A549 (cell line): ENCODE measurements at regions not wholly inside any gene's neighbourhood (a gene's known extent, or its start where the extent isn't known, plus 50 kb on each side); places are given as distances from the start of the nearest gene placed in this dataset.

Experiments used
- ATAC-seq, 2 experiments: fragments of 200-7000 bp in 1 of 2; fragments of >200 bp in 1 of 2; cut with Nextera tagmentation in 1 of 2; cut with Tn5 transposase in 1 of 2; 3 replicates each; pipeline versions ENCODE4 v1.8.0 to v1.9.1; 2018 to 2020; ENCODE audit warnings: mild to moderate bottlenecking in 1 of 2, moderate library complexity in 1 of 2
- CTCF ChIA-PET: fragments of 300-600 bp; sonication (Branson Sonifier 250); formaldehyde crosslinking; extraction: SDS; loops from one replicate; lab custom pipeline; 2021; ENCODE audit warnings: antibody characterized with exemption, inconsistent platforms; lab: Yijun Ruan, JAX
- POLR2A ChIA-PET: fragments of 350-600 bp; formaldehyde crosslinking; extraction: SDS; loops from one replicate; lab custom pipeline; 2021; ENCODE audit warnings: antibody characterized with exemption, inconsistent platforms; lab: Yijun Ruan, JAX
- DNase-seq, 2 experiments: peaks; one replicate each; pipeline versions ENCODE4 v3.0.0 to v3.0.0-alpha.2; 2011 to 2016; ENCODE audit warnings: low read depth in 1 of 2, low spot score in 1 of 2
- FAIRE-seq: peaks from 2 replicates; lab custom pipeline; 2011; peaks lifted over from hg19 to GRCh38; lab: Jason Lieb, UNC
- H3K27ac ChIP-seq, 2 experiments: fragments of >200 bp; sonication (Bioruptor Twin); formaldehyde crosslinking; 3 replicates each; pipeline ENCODE4 v1.5.1; 2016 to 2017
- H3K4me1 ChIP-seq: fragments of >200 bp; sonication (Bioruptor Twin); formaldehyde crosslinking; 3 replicates; pipeline ENCODE4 v1.6.1; 2016
- H3K4me2 ChIP-seq: fragments of >200 bp; sonication (Bioruptor Twin); formaldehyde crosslinking; 3 replicates; pipeline ENCODE4 v1.6.1; 2016
- H3K4me3 ChIP-seq: fragments of >200 bp; sonication (Bioruptor Twin); formaldehyde crosslinking; 3 replicates; pipeline ENCODE4 v1.5.1; 2016
- H3K9me3 ChIP-seq: fragments of >200 bp; sonication (Bioruptor Twin); formaldehyde crosslinking; 3 replicates; pipeline ENCODE4 v1.6.1; 2016
- BHLHE40 ChIP-seq: IDR thresholded peaks from 2 replicates; pipeline ENCODE4 v1.6.1; 2012; ENCODE audit warnings: low read depth, low read length, inconsistent platforms
- ESRRA ChIP-seq: fragments of 150-350 bp; IDR thresholded peaks from 2 replicates; pipeline ENCODE4 v1.6.1; 2014; ENCODE audit warnings: mild to moderate bottlenecking, low read length, borderline replicate concordance
- FOSB ChIP-seq: fragments of 250-450 bp; sonication (Bioruptor Pico); IDR thresholded peaks from 2 replicates; pipeline ENCODE4 v1.5.0; 2020; ENCODE audit warnings: mild to moderate bottlenecking, moderate library complexity
- FOSL2 ChIP-seq, 2 experiments: fragments of 450-650 bp in 1 of 2; fragments of >200 bp in 1 of 2; sonication (Bioruptor Twin) in 1 of 2; formaldehyde crosslinking; IDR thresholded peaks; 2 replicates each; pipeline versions ENCODE4 v1.5.0 to v1.6.1; 2016 to 2020; ENCODE audit warnings: mild to moderate bottlenecking in 1 of 2, moderate library complexity in 1 of 2
- HOXB5 ChIP-seq: fragments of 250-450 bp; sonication (Bioruptor Pico); IDR thresholded peaks from 2 replicates; pipeline ENCODE4 v1.5.0; 2020; ENCODE audit warnings: mild to moderate bottlenecking, moderate library complexity
- JUN ChIP-seq, 2 experiments: fragments of >200 bp; sonication (Bioruptor Twin); formaldehyde crosslinking; IDR thresholded peaks; 2 replicates in 1 of 2; 3 replicates in 1 of 2; pipeline ENCODE4 v1.6.1; 2016 to 2017
- KDM5A ChIP-seq: fragments of 200-600 bp; sonication (generic); IDR thresholded peaks from 2 replicates; pipeline ENCODE4 v1.6.1; 2016; ENCODE audit warnings: antibody characterized with exemption, mild to moderate bottlenecking
- MAZ ChIP-seq: fragments of 150-350 bp; IDR thresholded peaks from 2 replicates; pipeline ENCODE4 v1.6.1; 2014; ENCODE audit warnings: antibody characterized with exemption, low read depth, low read length, borderline replicate concordance
- RARB ChIP-seq: fragments of 250-450 bp; sonication (Bioruptor Pico); IDR thresholded peaks from 2 replicates; pipeline ENCODE4 v1.8.0; 2021; ENCODE audit warnings: mild to moderate bottlenecking, moderate library complexity
- RCOR1 ChIP-seq: fragments of 150-350 bp; IDR thresholded peaks from 2 replicates; pipeline ENCODE4 v1.6.1; 2014; ENCODE audit warnings: antibody characterized with exemption, low read length, low read depth
- ZFP36 ChIP-seq: fragments of 450-650 bp; IDR thresholded peaks from 2 replicates; pipeline ENCODE4 v1.6.1; 2014; ENCODE audit warnings: borderline replicate concordance; ENCODE audit not compliant: partially characterized antibody
- ZNF302 ChIP-seq: fragments of 250-450 bp; sonication (Bioruptor Pico); IDR thresholded peaks from 2 replicates; pipeline ENCODE4 v1.9.0; 2021; ENCODE audit warnings: inconsistent platforms, mild to moderate bottlenecking, moderate library complexity
- ZSCAN20 ChIP-seq: fragments of 250-450 bp; sonication (Bioruptor Pico); IDR thresholded peaks from 2 replicates; pipeline ENCODE4 v1.8.0; 2022; ENCODE audit warnings: mild to moderate bottlenecking, moderate library complexity
- WGBS: methylation state at CpG from one replicate; pipeline ENCODE4 v1.1.6; 2017; ENCODE audit errors: missing lambda C conversion rate; 5-methylcytosine and 5-hydroxymethylcytosine counted together
- TF ChIP-seq, protein P1 (sequence below): fragments of >200 bp; sonication (Bioruptor Twin); formaldehyde crosslinking; IDR thresholded peaks from 3 replicates; pipeline ENCODE4 v1.6.1; 2016
- TF ChIP-seq, protein P2 (sequence below): fragments of 150-350 bp; IDR thresholded peaks from 2 replicates; pipeline ENCODE4 v1.6.1; 2014; ENCODE audit warnings: low read depth, mild to moderate bottlenecking, low read length
- TF ChIP-seq, protein P3 (sequence below): fragments of 200-600 bp; sonication (generic); IDR thresholded peaks from 2 replicates; pipeline ENCODE4 v1.6.1; 2016; ENCODE audit warnings: antibody characterized with exemption, mild to moderate bottlenecking, moderate library complexity

DNA sequence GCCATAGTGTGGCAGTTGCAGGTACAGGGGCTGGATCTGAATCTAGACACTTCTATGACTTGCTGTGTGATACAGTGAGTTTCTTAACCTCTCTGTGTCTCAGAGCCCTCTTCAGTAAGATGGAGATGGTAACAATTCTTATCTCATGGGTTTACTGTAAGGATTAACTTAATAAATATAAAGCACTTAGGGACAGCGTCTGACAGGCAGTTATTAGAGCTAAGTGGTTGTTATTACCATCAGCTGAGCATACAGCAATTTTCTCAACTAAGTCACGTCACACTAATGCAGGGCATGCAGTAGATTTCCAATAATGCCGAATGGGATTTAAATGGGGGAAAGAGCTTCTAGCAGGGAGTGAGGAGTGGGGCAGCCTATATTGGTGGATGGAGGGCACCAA is 162.6 kb downstream of the SH2D4B start:
- CTCF ChIA-PET = interaction anchor here (0.8 to 5.4 kb wide), 22 partner anchors 10 to 364 kb away, joined by 3 to 53 read pairs (median 6); no protein-coding TSS in a partner anchor
- H3K4me1 ChIP-seq = no peaks in the 10 kb centered on the region

DNA sequence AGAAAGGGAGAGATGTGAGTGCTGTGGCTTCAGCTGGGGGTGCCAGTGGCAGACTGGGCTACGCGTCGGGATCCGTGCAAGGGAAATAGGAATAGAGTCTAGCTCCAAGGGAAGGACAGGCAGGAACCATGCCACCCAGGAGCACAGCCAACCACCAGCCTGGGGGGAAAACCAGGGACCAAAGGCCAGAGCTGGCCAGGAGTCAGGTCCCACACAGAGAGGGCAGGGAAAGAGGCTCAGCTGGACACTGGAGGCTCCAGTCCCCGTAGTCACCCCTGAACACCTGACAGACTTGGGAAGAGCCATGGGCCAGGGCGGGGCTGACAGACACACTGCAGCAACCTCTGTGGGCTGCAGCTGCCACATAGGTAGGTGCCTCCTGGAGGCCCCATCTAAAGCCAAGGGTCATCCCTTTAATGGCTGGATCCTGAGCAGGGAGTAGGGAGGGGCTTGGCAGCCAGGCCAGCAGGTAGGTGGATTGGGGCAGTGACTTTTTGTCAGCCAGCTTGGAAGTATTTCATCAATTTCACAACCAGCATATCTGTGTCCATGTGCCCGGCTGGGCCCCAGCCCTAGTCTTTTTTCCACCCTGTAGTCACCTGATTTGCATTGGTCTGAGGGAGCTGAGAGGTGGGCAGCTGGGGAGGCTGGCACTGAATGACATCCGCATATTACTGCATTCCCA is 163.2 kb downstream of the SH2D4B start:
- FAIRE-seq = no peak
- no peak for DNase-seq
- Histone ChIP-seq H3K27ac (no peak overlapping the region), H3K4me3 (no peak overlapping the region), H3K4me2 (no peak overlapping the region)
- WGBS = 43% methylated on average over 8 of the region's 8 CpGs
- no peak for ATAC-seq
- POLR2A ChIA-PET = no interaction called here
- TF ChIP-seq ESRRA (no peak), ZFP36 (no peak), FOSL2 (IDR thresholded peaks at IDR 0.05) (no peak), FOSL2 (CRISPR knock-in tag; IDR thresholded peaks at IDR 0.05) (no peak), RCOR1 (no peak), HOXB5 (CRISPR knock-in tag) (no peak), BHLHE40 (no peak)
- TF ChIP-seq, protein P1, sequence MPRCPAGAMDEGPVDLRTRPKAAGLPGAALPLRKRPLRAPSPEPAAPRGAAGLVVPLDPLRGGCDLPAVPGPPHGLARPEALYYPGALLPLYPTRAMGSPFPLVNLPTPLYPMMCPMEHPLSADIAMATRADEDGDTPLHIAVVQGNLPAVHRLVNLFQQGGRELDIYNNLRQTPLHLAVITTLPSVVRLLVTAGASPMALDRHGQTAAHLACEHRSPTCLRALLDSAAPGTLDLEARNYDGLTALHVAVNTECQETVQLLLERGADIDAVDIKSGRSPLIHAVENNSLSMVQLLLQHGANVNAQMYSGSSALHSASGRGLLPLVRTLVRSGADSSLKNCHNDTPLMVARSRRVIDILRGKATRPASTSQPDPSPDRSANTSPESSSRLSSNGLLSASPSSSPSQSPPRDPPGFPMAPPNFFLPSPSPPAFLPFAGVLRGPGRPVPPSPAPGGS = no peak
- TF ChIP-seq, all 56 proteins: peak for 0
- Histone ChIP-seq H3K9me3 (no peaks in the 10 kb centered on the region), H3K4me1 (no peaks in the 10 kb centered on the region)
- CTCF ChIA-PET = interaction anchor here (0.8 to 5.4 kb wide), 12 partner anchors 13 to 318 kb away, joined by 3 to 53 read pairs (median 6); no protein-coding TSS in a partner anchor

More for the DNA sequence above, 162.6 kb downstream of the SH2D4B start:
- no peaks in the 10 kb centered on the region for H3K9me3 ChIP-seq
- no peak overlapping the region for H3K27ac ChIP-seq
- no peak overlapping the region for H3K4me3 ChIP-seq
- no peak for DNase-seq
- FAIRE-seq = no peak
- ATAC-seq = no peak
- TF ChIP-seq, protein P2, sequence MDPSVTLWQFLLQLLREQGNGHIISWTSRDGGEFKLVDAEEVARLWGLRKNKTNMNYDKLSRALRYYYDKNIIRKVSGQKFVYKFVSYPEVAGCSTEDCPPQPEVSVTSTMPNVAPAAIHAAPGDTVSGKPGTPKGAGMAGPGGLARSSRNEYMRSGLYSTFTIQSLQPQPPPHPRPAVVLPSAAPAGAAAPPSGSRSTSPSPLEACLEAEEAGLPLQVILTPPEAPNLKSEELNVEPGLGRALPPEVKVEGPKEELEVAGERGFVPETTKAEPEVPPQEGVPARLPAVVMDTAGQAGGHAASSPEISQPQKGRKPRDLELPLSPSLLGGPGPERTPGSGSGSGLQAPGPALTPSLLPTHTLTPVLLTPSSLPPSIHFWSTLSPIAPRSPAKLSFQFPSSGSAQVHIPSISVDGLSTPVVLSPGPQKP = no peak
- TF ChIP-seq JUN (IDR thresholded peaks at IDR 0.05) = no peak
- TF ChIP-seq, protein P1 = no peak
- no peak for TF ChIP-seq RARB (CRISPR knock-in tag)
- TF ChIP-seq, protein P3, sequence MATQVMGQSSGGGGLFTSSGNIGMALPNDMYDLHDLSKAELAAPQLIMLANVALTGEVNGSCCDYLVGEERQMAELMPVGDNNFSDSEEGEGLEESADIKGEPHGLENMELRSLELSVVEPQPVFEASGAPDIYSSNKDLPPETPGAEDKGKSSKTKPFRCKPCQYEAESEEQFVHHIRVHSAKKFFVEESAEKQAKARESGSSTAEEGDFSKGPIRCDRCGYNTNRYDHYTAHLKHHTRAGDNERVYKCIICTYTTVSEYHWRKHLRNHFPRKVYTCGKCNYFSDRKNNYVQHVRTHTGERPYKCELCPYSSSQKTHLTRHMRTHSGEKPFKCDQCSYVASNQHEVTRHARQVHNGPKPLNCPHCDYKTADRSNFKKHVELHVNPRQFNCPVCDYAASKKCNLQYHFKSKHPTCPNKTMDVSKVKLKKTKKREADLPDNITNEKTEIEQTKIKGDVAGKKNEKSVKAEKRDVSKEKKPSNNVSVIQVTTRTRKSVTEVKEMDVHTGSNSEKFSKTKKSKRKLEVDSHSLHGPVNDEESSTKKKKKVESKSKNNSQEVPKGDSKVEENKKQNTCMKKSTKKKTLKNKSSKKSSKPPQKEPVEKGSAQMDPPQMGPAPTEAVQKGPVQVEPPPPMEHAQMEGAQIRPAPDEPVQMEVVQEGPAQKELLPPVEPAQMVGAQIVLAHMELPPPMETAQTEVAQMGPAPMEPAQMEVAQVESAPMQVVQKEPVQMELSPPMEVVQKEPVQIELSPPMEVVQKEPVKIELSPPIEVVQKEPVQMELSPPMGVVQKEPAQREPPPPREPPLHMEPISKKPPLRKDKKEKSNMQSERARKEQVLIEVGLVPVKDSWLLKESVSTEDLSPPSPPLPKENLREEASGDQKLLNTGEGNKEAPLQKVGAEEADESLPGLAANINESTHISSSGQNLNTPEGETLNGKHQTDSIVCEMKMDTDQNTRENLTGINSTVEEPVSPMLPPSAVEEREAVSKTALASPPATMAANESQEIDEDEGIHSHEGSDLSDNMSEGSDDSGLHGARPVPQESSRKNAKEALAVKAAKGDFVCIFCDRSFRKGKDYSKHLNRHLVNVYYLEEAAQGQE = no peak
- no peak for TF ChIP-seq ZSCAN20 (CRISPR knock-in tag)
- WGBS = 53% methylated on average over 3 of the region's 3 CpGs
- H3K4me2 ChIP-seq = no peak overlapping the region
- POLR2A ChIA-PET = no interaction called here

DNA sequence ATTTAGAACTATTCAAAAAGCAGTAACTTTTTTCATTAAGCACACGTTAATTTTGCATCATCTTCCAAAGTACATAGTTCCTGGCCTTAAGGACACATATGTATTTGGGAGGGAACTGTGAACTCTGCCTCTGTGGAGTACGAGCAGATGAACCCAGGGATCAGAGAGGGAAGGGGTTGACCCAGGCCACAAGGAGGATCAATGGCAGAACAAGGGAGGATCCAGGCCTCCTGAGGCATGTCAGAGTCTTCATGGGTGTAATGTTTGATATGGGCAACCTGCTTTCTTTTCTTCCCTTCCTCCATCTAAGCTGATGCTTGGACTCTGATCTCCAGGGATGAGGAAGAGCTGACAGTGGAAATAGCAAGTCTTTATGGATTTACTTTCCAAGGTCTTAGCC is 164.0 kb downstream of the SH2D4B start:
- no peaks in the 10 kb centered on the region for H3K4me1 ChIP-seq
- H3K9me3 ChIP-seq = no peaks in the 10 kb centered on the region
- H3K27ac ChIP-seq = no peak overlapping the region
- FAIRE-seq = no peak
- POLR2A ChIA-PET = no interaction called here
- TF ChIP-seq FOSB (CRISPR knock-in tag) (no peak), KDM5A (no peak), MAZ (no peak), ZNF302 (no peak)
- H3K4me3 ChIP-seq = no peak overlapping the region
- DNase-seq = no peak
- ATAC-seq = no peak
- CTCF ChIA-PET = interaction anchor here (0.9 to 5.4 kb wide), 5 partner anchors 37 to 317 kb away, joined by 3 to 53 read pairs (median 9); no protein-coding TSS in a partner anchor
- WGBS = 25% methylated on average over 2 of the region's 2 CpGs
- H3K4me2 ChIP-seq = no peak overlapping the region
